Left lung (tissue), 4 donors: ENCODE measurements at regions not wholly inside any gene's neighbourhood (a gene's known extent, or its start where the extent isn't known, plus 50 kb on each side); places are given as distances from the start of the nearest gene placed in this dataset.

Source experiments
- ATAC-seq: fragments of 200-7000 bp; cut with Tn5 transposase; one replicate; pipeline ENCODE4 v1.9.1; 2020; ENCODE audit warnings: moderate library complexity
- DNase-seq, 4 donors: peaks; one replicate each; pipeline ENCODE4 v3.0.0-alpha.2; 2013 to 2020
- H3K27ac ChIP-seq, 2 donors: fragments of 200-600 bp; sonication (generic) in 1 of 2; one replicate each; pipeline versions ENCODE4 v1.5.0 to v1.8.0; 2020 to 2021
- H3K27me3 ChIP-seq, 2 donors: fragments of 200-600 bp; sonication (generic) in 1 of 2; one replicate each; pipeline versions ENCODE4 v1.5.0 to v1.8.0; 2020 to 2021
- H3K36me3 ChIP-seq, 2 donors: fragments of 200-600 bp; sonication (generic) in 1 of 2; one replicate each; pipeline versions ENCODE4 v1.5.0 to v1.8.0; 2020 to 2021
- H3K4me1 ChIP-seq, 2 donors: fragments of 200-600 bp; one replicate each; pipeline ENCODE4 v1.8.0; 2021
- H3K4me3 ChIP-seq, 2 donors: fragments of 200-600 bp; sonication (generic) in 1 of 2; one replicate each; pipeline versions ENCODE4 v1.5.0 to v1.8.0; 2020 to 2021; ENCODE audit warnings: mild to moderate bottlenecking in 1 of 2
- H3K9me3 ChIP-seq, 2 donors: fragments of 200-600 bp; sonication (generic) in 1 of 2; one replicate each; pipeline versions ENCODE4 v1.5.0 to v1.8.0; 2020 to 2021
- intact Hi-C, 2 donors: fragments of 100-400 bp; cut with DNase I; formaldehyde crosslinking; loops; one replicate each; pipeline versions ENCODE4 v1.11.2 to v1.14.2; 2022
- TF ChIP-seq, protein P1 (sequence below), 2 donors: fragments of 200-600 bp; sonication (generic) in 1 of 2; IDR thresholded peaks; one replicate each; pipeline versions ENCODE4 v1.5.0 to v1.8.0; 2021; ENCODE audit warnings: antibody characterized with exemption in 2 of 2
- donor health status: DM: no; HTN: yes; CAD: no.
- donor health status: DM: no; HTN: no; CAD: no.

DNA sequence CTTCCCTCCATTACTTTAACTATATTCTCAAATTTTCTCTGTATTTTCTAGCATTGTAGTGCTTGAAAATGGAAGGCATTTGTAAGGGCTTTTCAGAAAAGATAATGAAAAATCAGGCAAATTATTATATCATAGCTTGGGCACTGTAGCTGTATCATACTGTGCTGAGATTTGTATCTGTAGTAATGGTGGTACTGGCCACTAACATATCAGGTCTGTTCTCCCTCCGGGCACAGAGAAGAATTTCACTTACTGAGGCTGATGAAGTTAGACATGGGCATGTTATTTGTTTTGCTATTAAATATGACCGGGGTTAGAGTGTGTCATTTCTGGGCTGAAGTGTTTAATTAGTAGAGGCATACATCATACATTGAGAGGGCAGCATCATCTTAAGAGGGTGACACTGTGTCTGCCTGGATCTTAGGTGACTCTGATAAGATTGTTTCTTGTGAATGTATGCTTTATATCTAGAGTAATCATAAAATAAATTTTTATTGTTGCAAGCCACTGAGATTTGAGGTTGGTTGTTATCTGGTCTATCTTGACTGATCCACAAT, 1395.9 kb downstream of the EPHA7 start:
- intact Hi-C loops, result no loop called here
- Histone ChIP-seq H3K36me3 (no peaks in the 10 kb centered on the region), H3K9me3 (no peaks in the 10 kb centered on the region), H3K4me3 (no peak overlapping the region), H3K27ac (no peak overlapping the region), H3K27me3 (no peaks in the 10 kb centered on the region), H3K4me1 (no peaks in the 10 kb centered on the region)
- ATAC-seq, result no peak
- TF ChIP-seq, protein P1, sequence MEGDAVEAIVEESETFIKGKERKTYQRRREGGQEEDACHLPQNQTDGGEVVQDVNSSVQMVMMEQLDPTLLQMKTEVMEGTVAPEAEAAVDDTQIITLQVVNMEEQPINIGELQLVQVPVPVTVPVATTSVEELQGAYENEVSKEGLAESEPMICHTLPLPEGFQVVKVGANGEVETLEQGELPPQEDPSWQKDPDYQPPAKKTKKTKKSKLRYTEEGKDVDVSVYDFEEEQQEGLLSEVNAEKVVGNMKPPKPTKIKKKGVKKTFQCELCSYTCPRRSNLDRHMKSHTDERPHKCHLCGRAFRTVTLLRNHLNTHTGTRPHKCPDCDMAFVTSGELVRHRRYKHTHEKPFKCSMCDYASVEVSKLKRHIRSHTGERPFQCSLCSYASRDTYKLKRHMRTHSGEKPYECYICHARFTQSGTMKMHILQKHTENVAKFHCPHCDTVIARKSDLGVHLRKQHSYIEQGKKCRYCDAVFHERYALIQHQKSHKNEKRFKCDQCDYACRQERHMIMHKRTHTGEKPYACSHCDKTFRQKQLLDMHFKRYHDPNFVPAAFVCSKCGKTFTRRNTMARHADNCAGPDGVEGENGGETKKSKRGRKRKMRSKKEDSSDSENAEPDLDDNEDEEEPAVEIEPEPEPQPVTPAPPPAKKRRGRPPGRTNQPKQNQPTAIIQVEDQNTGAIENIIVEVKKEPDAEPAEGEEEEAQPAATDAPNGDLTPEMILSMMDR (IDR thresholded peaks at IDR 0.05), result no peak
- DNase-seq, result no peak

GRCh38 chr6:92011681-92012245, 1407.6 kb downstream of the EPHA7 start:
- no peak overlapping the region for H3K27ac ChIP-seq
- no peaks in the 10 kb centered on the region for H3K27me3 ChIP-seq
- DNase-seq, result peak in 2 of 4 donors; percentile 25 to 59
- H3K4me1 ChIP-seq, result no peaks in the 10 kb centered on the region
- H3K4me3 ChIP-seq, result no peak overlapping the region
- intact Hi-C loops, result no loop called here
- ATAC-seq, result no peak
- TF ChIP-seq, protein P1 (IDR thresholded peaks at IDR 0.05), result no peak
- no peaks in the 10 kb centered on the region for H3K36me3 ChIP-seq
- peaks cover 0 to 24% of the 10 kb centered on the region in 2 donors for H3K9me3 ChIP-seq

GRCh38 chr6:92008757-92009502, 1410.4 kb downstream of the EPHA7 start:
- intact Hi-C loops, result no loop called here
- no peak overlapping the region for H3K4me3 ChIP-seq

GRCh38 chr6:92000112-92000511, 1413.2 kb upstream of the MAP3K7 start:
- Histone ChIP-seq H3K4me1 (no peaks in the 10 kb centered on the region), H3K9me3 (no peaks in the 10 kb centered on the region), H3K27me3 (no peaks in the 10 kb centered on the region), H3K27ac (no peak overlapping the region), H3K36me3 (no peaks in the 10 kb centered on the region), H3K4me3 (no peak overlapping the region)
- TF ChIP-seq, protein P1 (IDR thresholded peaks at IDR 0.05), result no peak
- intact Hi-C loops, result no loop called here
- DNase-seq, result no peak
- no peak for ATAC-seq

More at GRCh38 chr6:92008757-92009502, 1410.4 kb downstream of the EPHA7 start:
- H3K4me1 ChIP-seq, result no peaks in the 10 kb centered on the region
- DNase-seq (no peak), ATAC-seq (no peak)
- TF ChIP-seq, protein P1 (IDR thresholded peaks at IDR 0.05), result no peak
- peaks cover 0 to 20% of the 10 kb centered on the region in 2 donors for H3K9me3 ChIP-seq
- H3K27ac ChIP-seq, result no peak overlapping the region
- no peaks in the 10 kb centered on the region for H3K36me3 ChIP-seq
- H3K27me3 ChIP-seq, result no peaks in the 10 kb centered on the region

DNA sequence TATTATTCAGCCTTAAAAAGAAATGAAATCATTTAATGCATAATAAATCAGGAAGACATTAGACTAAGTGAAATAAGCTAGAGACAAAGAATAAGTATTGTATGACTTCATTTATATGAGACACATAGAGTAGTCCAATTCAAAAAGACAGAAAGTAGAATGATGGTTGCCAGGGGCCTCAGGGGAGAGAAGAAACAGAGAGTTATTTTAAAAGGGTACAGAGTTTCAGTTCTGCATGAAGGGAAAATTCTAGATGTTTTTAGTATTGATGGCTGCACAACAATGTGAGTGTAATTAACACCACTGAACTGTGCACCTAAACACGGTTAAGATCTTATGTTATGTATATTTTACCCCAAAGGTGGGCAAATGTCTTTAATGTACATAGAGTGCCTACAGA, 1407.9 kb upstream of the MAP3K7 start:
- DNase-seq, result no peak
- H3K9me3 ChIP-seq, result peaks cover 0 to 11% of the 10 kb centered on the region in 2 donors
- intact Hi-C loops, result no loop called here
- TF ChIP-seq, protein P1 (IDR thresholded peaks at IDR 0.05), result no peak
- no peak overlapping the region for H3K27ac ChIP-seq
- H3K36me3 ChIP-seq, result no peaks in the 10 kb centered on the region
- no peaks in the 10 kb centered on the region for H3K4me1 ChIP-seq
- ATAC-seq, result no peak
- no peak overlapping the region for H3K4me3 ChIP-seq
- H3K27me3 ChIP-seq, result no peaks in the 10 kb centered on the region
